ENCODE measurements at regions not wholly inside any gene's neighbourhood (a gene's known extent, or its start where the extent isn't known, plus 50 kb on each side); places are given as distances from the start of the nearest gene placed in this dataset.

DNA sequence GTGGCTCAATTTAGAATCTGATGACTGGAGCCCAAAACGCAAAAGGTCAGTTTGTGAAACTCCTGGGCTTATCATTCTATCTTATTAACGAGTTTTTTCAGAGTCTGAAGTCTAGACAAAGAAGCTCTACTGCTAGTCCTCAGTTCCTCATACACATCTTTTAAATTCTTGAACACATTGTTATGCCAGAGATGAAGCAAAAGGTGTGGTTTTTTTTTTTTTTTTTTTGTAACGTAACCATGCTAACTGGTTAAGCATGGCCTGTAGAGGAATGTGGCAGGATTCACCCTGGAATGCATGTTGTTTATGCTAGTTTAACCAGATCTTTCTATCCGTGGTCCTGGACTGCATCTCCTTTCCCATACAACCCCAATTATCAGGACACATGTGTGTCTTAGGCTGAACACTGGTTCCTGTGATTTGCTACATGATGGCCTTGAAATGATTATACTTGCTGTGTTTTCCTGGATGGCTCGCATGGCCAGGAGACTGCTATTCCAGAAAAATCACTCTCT, 79.3 kb upstream of the MDFIC start:
- TF ChIP-seq, protein P1, sequence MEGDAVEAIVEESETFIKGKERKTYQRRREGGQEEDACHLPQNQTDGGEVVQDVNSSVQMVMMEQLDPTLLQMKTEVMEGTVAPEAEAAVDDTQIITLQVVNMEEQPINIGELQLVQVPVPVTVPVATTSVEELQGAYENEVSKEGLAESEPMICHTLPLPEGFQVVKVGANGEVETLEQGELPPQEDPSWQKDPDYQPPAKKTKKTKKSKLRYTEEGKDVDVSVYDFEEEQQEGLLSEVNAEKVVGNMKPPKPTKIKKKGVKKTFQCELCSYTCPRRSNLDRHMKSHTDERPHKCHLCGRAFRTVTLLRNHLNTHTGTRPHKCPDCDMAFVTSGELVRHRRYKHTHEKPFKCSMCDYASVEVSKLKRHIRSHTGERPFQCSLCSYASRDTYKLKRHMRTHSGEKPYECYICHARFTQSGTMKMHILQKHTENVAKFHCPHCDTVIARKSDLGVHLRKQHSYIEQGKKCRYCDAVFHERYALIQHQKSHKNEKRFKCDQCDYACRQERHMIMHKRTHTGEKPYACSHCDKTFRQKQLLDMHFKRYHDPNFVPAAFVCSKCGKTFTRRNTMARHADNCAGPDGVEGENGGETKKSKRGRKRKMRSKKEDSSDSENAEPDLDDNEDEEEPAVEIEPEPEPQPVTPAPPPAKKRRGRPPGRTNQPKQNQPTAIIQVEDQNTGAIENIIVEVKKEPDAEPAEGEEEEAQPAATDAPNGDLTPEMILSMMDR (IDR thresholded peaks at IDR 0.05) = no peak

GRCh38 chr7:114843102-114843501, 78.8 kb upstream of the MDFIC start:
- TF ChIP-seq, protein P1 (IDR thresholded peaks at IDR 0.05) = no peak

GRCh38 chr7:114851406-114852061, 70.4 kb upstream of the MDFIC start:
- TF ChIP-seq, protein P1 (IDR thresholded peaks at IDR 0.05) = no peak

DNA sequence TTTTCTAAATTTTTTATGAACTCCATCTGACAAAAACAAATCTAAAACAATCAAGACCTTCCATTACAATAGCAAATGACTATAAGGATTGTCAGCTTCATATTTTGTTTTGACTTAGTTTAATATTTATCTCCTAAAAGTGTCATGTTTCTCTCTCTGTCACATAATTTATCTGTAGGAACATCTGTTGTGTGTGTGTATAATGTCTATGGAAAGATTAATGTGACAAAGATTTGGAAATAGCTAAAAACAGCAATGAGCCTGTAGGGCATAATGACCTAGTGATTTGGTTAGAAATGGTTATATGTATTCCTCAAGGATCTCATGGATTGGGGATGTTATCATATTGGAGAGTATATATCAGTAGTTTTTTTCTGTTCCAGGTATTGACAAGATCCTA, 69.6 kb upstream of the MDFIC start:
- TF ChIP-seq, protein P1 (IDR thresholded peaks at IDR 0.05) = no peak

DNA sequence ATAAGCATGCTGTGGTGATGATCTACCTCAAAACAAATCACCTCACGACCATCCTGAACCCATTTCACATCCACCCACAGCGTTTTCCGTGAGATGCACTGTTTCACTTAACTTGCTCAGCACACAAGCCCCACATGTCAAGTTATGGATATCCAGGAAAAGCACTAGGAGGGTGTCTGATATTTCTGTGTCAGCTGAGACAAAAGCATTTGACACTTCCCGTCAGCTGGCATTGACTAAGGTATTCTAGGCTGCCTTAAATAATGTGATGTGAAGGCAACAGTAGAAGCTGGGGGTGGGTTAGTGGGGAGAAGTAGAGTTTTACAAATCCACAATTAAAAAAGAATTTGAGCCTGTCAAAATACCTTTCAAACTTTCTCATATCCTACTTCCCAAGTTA, 68.7 kb upstream of the MDFIC start:
- TF ChIP-seq, protein P1 (IDR thresholded peaks at IDR 0.05) = no peak

- TF ChIP-seq, protein P1 (IDR thresholded peaks at IDR 0.05) = no peak
These were observed 67.5 kb upstream of the MDFIC start for GRCh38 chr7:114854369-114854768.

GRCh38 chr7:114856625-114857024, 65.3 kb upstream of the MDFIC start:
- TF ChIP-seq, protein P1 (IDR thresholded peaks at IDR 0.05) = no peak

- TF ChIP-seq, protein P1 (IDR thresholded peaks at IDR 0.05) = no peak
These were observed 64.3 kb upstream of the MDFIC start for GRCh38 chr7:114857605-114858004.
